ENCODE measurements at regions not wholly inside any gene's neighbourhood (a gene's known extent, or its start where the extent isn't known, plus 50 kb on each side); places are given as distances from the start of the nearest gene placed in this dataset.

GRCh38 chrX:63919081-63919480 is 134.1 kb upstream of the ARHGEF9 start:
- TF ChIP-seq CTCF (IDR thresholded peaks at IDR 0.05; ENCODE audit: insufficient read depth, low read length, poor library complexity, severe bottlenecking), result no peak
- no peaks in the 10 kb centered on the region for H3K36me3 ChIP-seq (ENCODE audit: control insufficient read depth, insufficient read depth, low read length)
- H3K4me3 ChIP-seq (ENCODE audit: low read depth, low read length), result no peak overlapping the region
- H3K27me3 ChIP-seq (ENCODE audit: control insufficient read depth, insufficient read depth, low read length), result no peaks in the 10 kb centered on the region
- DNase-seq (ENCODE audit: low read depth), result no peak

GRCh38 chrX:63918611-63919010 is 133.6 kb upstream of the ARHGEF9 start:
- H3K36me3 ChIP-seq (ENCODE audit: control insufficient read depth, insufficient read depth, low read length), result no peaks in the 10 kb centered on the region
- no peaks in the 10 kb centered on the region for H3K27me3 ChIP-seq (ENCODE audit: control insufficient read depth, insufficient read depth, low read length)
- H3K4me3 ChIP-seq (ENCODE audit: low read depth, low read length), result no peak overlapping the region
- TF ChIP-seq CTCF (IDR thresholded peaks at IDR 0.05; ENCODE audit: insufficient read depth, low read length, poor library complexity, severe bottlenecking), result no peak
- DNase-seq (ENCODE audit: low read depth), result no peak

GRCh38 chrX:63917296-63917695 is 132.3 kb upstream of the ARHGEF9 start:
- DNase-seq (ENCODE audit: low read depth), result no peak
- no peaks in the 10 kb centered on the region for H3K36me3 ChIP-seq (ENCODE audit: control insufficient read depth, insufficient read depth, low read length)
- TF ChIP-seq CTCF (IDR thresholded peaks at IDR 0.05; ENCODE audit: insufficient read depth, low read length, poor library complexity, severe bottlenecking), result no peak
- no peak overlapping the region for H3K4me3 ChIP-seq (ENCODE audit: low read depth, low read length)
- no peaks in the 10 kb centered on the region for H3K27me3 ChIP-seq (ENCODE audit: control insufficient read depth, insufficient read depth, low read length)

GRCh38 chrX:63913719-63914118 is 128.7 kb upstream of the ARHGEF9 start:
- no peaks in the 10 kb centered on the region for H3K27me3 ChIP-seq (ENCODE audit: control insufficient read depth, insufficient read depth, low read length)
- no peaks in the 10 kb centered on the region for H3K36me3 ChIP-seq (ENCODE audit: control insufficient read depth, insufficient read depth, low read length)
- no peak for TF ChIP-seq CTCF (IDR thresholded peaks at IDR 0.05; ENCODE audit: insufficient read depth, low read length, poor library complexity, severe bottlenecking)
- no peak overlapping the region for H3K4me3 ChIP-seq (ENCODE audit: low read depth, low read length)
- no peak for DNase-seq (ENCODE audit: low read depth)

- no peak for TF ChIP-seq CTCF (IDR thresholded peaks at IDR 0.05; ENCODE audit: insufficient read depth, low read length, poor library complexity, severe bottlenecking)
- H3K36me3 ChIP-seq (ENCODE audit: control insufficient read depth, insufficient read depth, low read length), result no peaks in the 10 kb centered on the region
- no peak overlapping the region for H3K4me3 ChIP-seq (ENCODE audit: low read depth, low read length)
- no peaks in the 10 kb centered on the region for H3K27me3 ChIP-seq (ENCODE audit: control insufficient read depth, insufficient read depth, low read length)
- no peak for DNase-seq (ENCODE audit: low read depth)
Observed at GRCh38 chrX:63889001-63889400, 104.0 kb upstream of the ARHGEF9 start.
